ENCODE measurements at regions not wholly inside any gene's neighbourhood (a gene's known extent, or its start where the extent isn't known, plus 50 kb on each side); places are given as distances from the start of the nearest gene placed in this dataset.
"Not testable (repeated sequence)": the region's sequence is repeated elsewhere in the genome, so short reads cannot be mapped to it uniquely, and the experiment has no call there.

GRCh38 chr4:54588404-54588803 lies 69.4 kb upstream of the KIT start:
- Histone ChIP-seq H3K27me3 (no peaks in the 10 kb centered on the region), H3K4me1 (no peaks in the 10 kb centered on the region), H3K9me3 (no peaks in the 10 kb centered on the region), H3K36me3 (no peaks in the 10 kb centered on the region), H3K27ac (no peak overlapping the region), H3K4me3 (no peak overlapping the region)
- DNase-seq: no peak
- TF ChIP-seq CTCF (IDR thresholded peaks at IDR 0.05) (no peak), POLR2A (IDR thresholded peaks at IDR 0.05) (no peak)
- intact Hi-C loops (cut with DNase I; ENCODE audit: low total_unique reads): no loop called here

- no peaks in the 10 kb centered on the region for H3K9me3 ChIP-seq
- intact Hi-C loops (cut with DNase I; ENCODE audit: low total_unique reads): no loop called here
- TF ChIP-seq POLR2A (IDR thresholded peaks at IDR 0.05): no peak
- TF ChIP-seq CTCF (IDR thresholded peaks at IDR 0.05): no peak
- no peaks in the 10 kb centered on the region for H3K36me3 ChIP-seq
- no peak overlapping the region for H3K4me3 ChIP-seq
- no peaks in the 10 kb centered on the region for H3K4me1 ChIP-seq
- H3K27me3 ChIP-seq: no peaks in the 10 kb centered on the region
- H3K27ac ChIP-seq: no peak overlapping the region
- DNase-seq: no peak
Measured at GRCh38 chr4:54589586-54589985, 68.2 kb upstream of the KIT start.

- Histone ChIP-seq H3K4me3 (no peak overlapping the region), H3K9me3 (no peaks in the 10 kb centered on the region), H3K4me1 (no peaks in the 10 kb centered on the region), H3K27me3 (no peaks in the 10 kb centered on the region), H3K36me3 (no peaks in the 10 kb centered on the region), H3K27ac (no peak overlapping the region)
- DNase-seq: no peak
- intact Hi-C loops (cut with DNase I; ENCODE audit: low total_unique reads): no loop called here
- TF ChIP-seq CTCF (IDR thresholded peaks at IDR 0.05): no peak
- TF ChIP-seq POLR2A (IDR thresholded peaks at IDR 0.05): no peak
Measured at GRCh38 chr4:54593795-54594322, 63.9 kb upstream of the KIT start.

- no peak for DNase-seq
- Histone ChIP-seq H3K4me3 (no peak overlapping the region), H3K9me3 (no peaks in the 10 kb centered on the region), H3K27me3 (no peaks in the 10 kb centered on the region), H3K4me1 (no peaks in the 10 kb centered on the region), H3K36me3 (no peaks in the 10 kb centered on the region), H3K27ac (no peak overlapping the region)
- intact Hi-C loops (cut with DNase I; ENCODE audit: low total_unique reads): no loop called here
- TF ChIP-seq CTCF (IDR thresholded peaks at IDR 0.05): no peak
- no peak for TF ChIP-seq POLR2A (IDR thresholded peaks at IDR 0.05)
Measured at GRCh38 chr4:54596201-54596600, 61.6 kb upstream of the KIT start.

- H3K27me3 ChIP-seq; H3K36me3 ChIP-seq; H3K9me3 ChIP-seq; H3K4me3 ChIP-seq; H3K27ac ChIP-seq; DNase-seq; H3K4me1 ChIP-seq; intact Hi-C loops (cut with DNase I; ENCODE audit: low total_unique reads): not testable (repeated sequence)
Measured at GRCh38 chr4:54597678-54598077, 60.1 kb upstream of the KIT start.

- DNase-seq; H3K27me3 ChIP-seq; H3K4me1 ChIP-seq; intact Hi-C loops (cut with DNase I; ENCODE audit: low total_unique reads); H3K9me3 ChIP-seq; H3K27ac ChIP-seq; H3K4me3 ChIP-seq; H3K36me3 ChIP-seq: not testable (repeated sequence)
Measured at GRCh38 chr4:54602175-54602574, 55.6 kb upstream of the KIT start.
